ENCODE measurements at regions not wholly inside any gene's neighbourhood (a gene's known extent, or its start where the extent isn't known, plus 50 kb on each side); places are given as distances from the start of the nearest gene placed in this dataset.

GRCh38 chr2:2808551-2809058 is 477.5 kb upstream of the MYT1L start:
- H3K4me1 ChIP-seq (ENCODE audit: control insufficient read depth, insufficient read depth, low read length) = no peaks in the 10 kb centered on the region
- H3K9me3 ChIP-seq (replicated peaks; ENCODE audit: control insufficient read depth, insufficient read depth, low read length) = no peaks in the 10 kb centered on the region
- H3K36me3 ChIP-seq (ENCODE audit: control insufficient read depth in 2 of 2, insufficient read depth in 2 of 2, low read length in 1 of 2) = no peaks in the 10 kb centered on the region
- ChIA-PET CTCF (no interaction called here), POLR2A (no interaction called here), RAD21 (ENCODE audit: unreplicated experiment) (no interaction called here), SMC1A (ENCODE audit: uncharacterized antibody, unreplicated experiment) (no interaction called here)
- no peaks in the 10 kb centered on the region for H3K27me3 ChIP-seq (replicated peaks in 1 of 2; ENCODE audit: control insufficient read depth in 2 of 2, insufficient read depth in 2 of 2, low read length in 1 of 2)
- H2AFZ ChIP-seq (ENCODE audit: control insufficient read depth, low read depth, low read length) = no peak overlapping the region
- no peaks in the 10 kb centered on the region for H4K20me1 ChIP-seq (ENCODE audit: control insufficient read depth, insufficient read depth)
- in situ Hi-C loops (cut with MboI) (no loop called here), intact Hi-C loops (cut with micrococcal nuclease; ENCODE audit: unreplicated experiment) (no loop called here)
- DNase-seq (ENCODE audit: low read depth, low spot score) (no peak), ATAC-seq (no peak), FAIRE-seq (no peak)
- WGBS (ENCODE audit: insufficient coverage, insufficient replicate concordance, low lambda C conversion rate, missing lambda C conversion rate) = 23% methylated on average over 7 of the region's 7 CpGs
- TF ChIP-seq MYC (IDR thresholded peaks at IDR 0.05; ENCODE audit: insufficient read depth, insufficient read length, insufficient replicate concordance, low read length, severe bottlenecking) = no peak
- TF ChIP-seq SUZ12 (IDR thresholded peaks at IDR 0.05; ENCODE audit: unreplicated experiment) = no peak
- TF ChIP-seq RB1 (IDR thresholded peaks at IDR 0.05; ENCODE audit: borderline replicate concordance) = no peak
- TF ChIP-seq, protein P1, sequence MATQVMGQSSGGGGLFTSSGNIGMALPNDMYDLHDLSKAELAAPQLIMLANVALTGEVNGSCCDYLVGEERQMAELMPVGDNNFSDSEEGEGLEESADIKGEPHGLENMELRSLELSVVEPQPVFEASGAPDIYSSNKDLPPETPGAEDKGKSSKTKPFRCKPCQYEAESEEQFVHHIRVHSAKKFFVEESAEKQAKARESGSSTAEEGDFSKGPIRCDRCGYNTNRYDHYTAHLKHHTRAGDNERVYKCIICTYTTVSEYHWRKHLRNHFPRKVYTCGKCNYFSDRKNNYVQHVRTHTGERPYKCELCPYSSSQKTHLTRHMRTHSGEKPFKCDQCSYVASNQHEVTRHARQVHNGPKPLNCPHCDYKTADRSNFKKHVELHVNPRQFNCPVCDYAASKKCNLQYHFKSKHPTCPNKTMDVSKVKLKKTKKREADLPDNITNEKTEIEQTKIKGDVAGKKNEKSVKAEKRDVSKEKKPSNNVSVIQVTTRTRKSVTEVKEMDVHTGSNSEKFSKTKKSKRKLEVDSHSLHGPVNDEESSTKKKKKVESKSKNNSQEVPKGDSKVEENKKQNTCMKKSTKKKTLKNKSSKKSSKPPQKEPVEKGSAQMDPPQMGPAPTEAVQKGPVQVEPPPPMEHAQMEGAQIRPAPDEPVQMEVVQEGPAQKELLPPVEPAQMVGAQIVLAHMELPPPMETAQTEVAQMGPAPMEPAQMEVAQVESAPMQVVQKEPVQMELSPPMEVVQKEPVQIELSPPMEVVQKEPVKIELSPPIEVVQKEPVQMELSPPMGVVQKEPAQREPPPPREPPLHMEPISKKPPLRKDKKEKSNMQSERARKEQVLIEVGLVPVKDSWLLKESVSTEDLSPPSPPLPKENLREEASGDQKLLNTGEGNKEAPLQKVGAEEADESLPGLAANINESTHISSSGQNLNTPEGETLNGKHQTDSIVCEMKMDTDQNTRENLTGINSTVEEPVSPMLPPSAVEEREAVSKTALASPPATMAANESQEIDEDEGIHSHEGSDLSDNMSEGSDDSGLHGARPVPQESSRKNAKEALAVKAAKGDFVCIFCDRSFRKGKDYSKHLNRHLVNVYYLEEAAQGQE (IDR thresholded peaks at IDR 0.05; ENCODE audit: low read depth, low read length) = no peak
- TF ChIP-seq CUX1 (IDR thresholded peaks at IDR 0.05; ENCODE audit: insufficient replicate concordance, low read depth, low read length) = no peak
- TF ChIP-seq CHD1 (IDR thresholded peaks at IDR 0.05; ENCODE audit: low read depth, low read length) = no peak
- no peak for TF ChIP-seq MEF2B (IDR thresholded peaks at IDR 0.05; ENCODE audit: partially characterized antibody, poor library complexity, severe bottlenecking)
- no peak for TF ChIP-seq FOS (IDR thresholded peaks at IDR 0.05; ENCODE audit: borderline replicate concordance, extremely low read depth, insufficient read length)
- TF ChIP-seq ZBED1 (IDR thresholded peaks at IDR 0.05; ENCODE audit: borderline replicate concordance) = no peak
- no peak overlapping the region for H3K4me3 ChIP-seq
- no peak overlapping the region for H3K27ac ChIP-seq (ENCODE audit: control insufficient read depth, insufficient read depth)
- no TSS peak for BruUV-seq (replicated peaks)
- H3K9ac ChIP-seq (ENCODE audit: control insufficient read depth, insufficient read depth, low read length) = no peak overlapping the region
- H3K79me2 ChIP-seq (ENCODE audit: control insufficient read depth, insufficient read depth, low read length) = no peaks in the 10 kb centered on the region
- H3K4me2 ChIP-seq (ENCODE audit: control insufficient read depth, insufficient read depth) = no peak overlapping the region

All from GM12878 (cell line).